Hepatocyte (in vitro differentiated cells): ENCODE measurements at regions not wholly inside any gene's neighbourhood (a gene's known extent, or its start where the extent isn't known, plus 50 kb on each side); places are given as distances from the start of the nearest gene placed in this dataset.

Experiments used
- DNase-seq: peaks from one replicate; pipeline ENCODE4 v3.0.0-alpha.2; 2016; ENCODE audit warnings: low spot score
- H2AFZ ChIP-seq: fragments of 200-600 bp; sonication (generic); 2 replicates; pipeline ENCODE4 v1.6.0; 2016; ENCODE audit warnings: antibody characterized with exemption, mild to moderate bottlenecking
- H3K27ac ChIP-seq: fragments of 200-600 bp; sonication (generic); 2 replicates; pipeline ENCODE4 v1.5.1; 2016; ENCODE audit warnings: mild to moderate bottlenecking
- H3K27me3 ChIP-seq: fragments of 200-600 bp; sonication (generic); 2 replicates; pipeline ENCODE4 v1.6.1; 2016
- H3K36me3 ChIP-seq: fragments of 200-600 bp; sonication (generic); replicated peaks from 2 replicates; pipeline ENCODE4 v1.5.1; 2016; ENCODE audit warnings: low read depth; ENCODE audit not compliant: insufficient read depth
- H3K4me1 ChIP-seq: fragments of 200-600 bp; sonication (generic); 2 replicates; pipeline ENCODE4 v1.5.1; 2016; ENCODE audit warnings: mild to moderate bottlenecking, moderate library complexity; ENCODE audit not compliant: insufficient read depth
- H3K4me2 ChIP-seq: fragments of 200-600 bp; sonication (generic); 2 replicates; pipeline ENCODE4 v1.6.0; 2016
- H3K4me3 ChIP-seq: fragments of 200-600 bp; sonication (generic); 2 replicates; pipeline ENCODE4 v1.5.1; 2016; ENCODE audit warnings: mild to moderate bottlenecking
- H3K79me2 ChIP-seq: fragments of 200-600 bp; sonication (generic); 2 replicates; pipeline ENCODE4 v1.6.0; 2017; ENCODE audit warnings: mild to moderate bottlenecking
- H3K9me2 ChIP-seq: fragments of 200-600 bp; sonication (generic); replicated peaks from 2 replicates; pipeline ENCODE4 v1.6.0; 2017; ENCODE audit warnings: mild to moderate bottlenecking; ENCODE audit not compliant: insufficient read depth
- H3K9me3 ChIP-seq: fragments of 200-600 bp; sonication (generic); 2 replicates; pipeline ENCODE4 v1.5.1; 2016; ENCODE audit warnings: low read depth, mild to moderate bottlenecking
- H4K20me1 ChIP-seq: fragments of 200-600 bp; sonication (generic); 2 replicates; pipeline ENCODE4 v1.6.0; 2016; ENCODE audit warnings: mild to moderate bottlenecking; ENCODE audit not compliant: insufficient read depth, poor library complexity, severe bottlenecking
- CTCF ChIP-seq: fragments of 200-600 bp; sonication (generic); IDR thresholded peaks from 2 replicates; pipeline ENCODE4 v1.5.1; 2016; ENCODE audit warnings: antibody characterized with exemption, mild to moderate bottlenecking; ENCODE audit not compliant: poor library complexity
- EZH2 ChIP-seq: fragments of 200-600 bp; sonication (generic); IDR thresholded peaks from 2 replicates; pipeline ENCODE4 v1.6.1; 2016; ENCODE audit warnings: antibody characterized with exemption, mild to moderate bottlenecking, borderline replicate concordance
- EZH2phosphoT487 ChIP-seq: fragments of 200-600 bp; sonication (generic); IDR thresholded peaks from one replicate; pipeline ENCODE4 v1.6.1; 2018; ENCODE audit warnings: antibody characterized with exemption, mild to moderate bottlenecking, low read depth, moderate library complexity; ENCODE audit not compliant: unreplicated experiment, severe bottlenecking
- WGBS: methylation state at CpG from one replicate; pipeline ENCODE4 v1.1.6; 2016; ENCODE audit warnings: low lambda C conversion rate; ENCODE audit errors: missing lambda C conversion rate; 5-methylcytosine and 5-hydroxymethylcytosine counted together

- no peak for DNase-seq
- H4K20me1 ChIP-seq: no peaks in the 10 kb centered on the region
- TF ChIP-seq EZH2phosphoT487 (no peak), CTCF (no peak), EZH2 (no peak)
- H2AFZ ChIP-seq: no peak overlapping the region
- no peak overlapping the region for H3K4me2 ChIP-seq
- H3K4me3 ChIP-seq: no peak overlapping the region
- no peaks in the 10 kb centered on the region for H3K4me1 ChIP-seq
- no peaks in the 10 kb centered on the region for H3K27me3 ChIP-seq
- WGBS: 40% methylated on average over 3 of the region's 3 CpGs
- H3K79me2 ChIP-seq: no peaks in the 10 kb centered on the region
- H3K27ac ChIP-seq: no peak overlapping the region
- no peaks in the 10 kb centered on the region for H3K9me2 ChIP-seq
- no peaks in the 10 kb centered on the region for H3K9me3 ChIP-seq
- no peaks in the 10 kb centered on the region for H3K36me3 ChIP-seq
Observed at GRCh38 chr11:23490557-23491235, 630.4 kb upstream of the CCDC179 start.

DNA sequence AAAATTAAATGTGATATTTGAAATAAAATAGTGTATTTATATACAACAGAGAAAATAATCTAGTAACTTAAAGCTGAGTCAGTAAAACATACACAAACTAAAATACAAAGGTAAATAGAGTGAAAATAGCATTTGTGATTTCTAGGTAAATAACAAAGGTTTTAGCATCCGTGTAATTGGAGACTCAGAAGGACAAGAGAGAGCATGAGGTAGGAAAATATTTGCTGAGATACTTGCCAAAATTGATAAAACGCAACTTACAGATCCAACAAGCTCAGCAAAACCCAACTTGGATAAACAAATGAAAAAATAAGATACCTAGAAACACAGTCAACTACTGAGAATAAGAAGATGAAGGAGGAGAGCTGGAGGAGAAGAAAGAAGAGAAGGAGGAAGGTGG is 634.7 kb upstream of the CCDC179 start:
- 71% methylated on average over 2 of the region's 2 CpGs for WGBS
- Histone ChIP-seq H4K20me1 (no peaks in the 10 kb centered on the region), H3K9me3 (no peaks in the 10 kb centered on the region), H3K9me2 (no peaks in the 10 kb centered on the region), H2AFZ (no peak overlapping the region), H3K79me2 (no peaks in the 10 kb centered on the region), H3K4me1 (no peaks in the 10 kb centered on the region), H3K27ac (no peak overlapping the region), H3K36me3 (no peaks in the 10 kb centered on the region), H3K4me3 (no peak overlapping the region), H3K27me3 (no peaks in the 10 kb centered on the region), H3K4me2 (no peak overlapping the region)
- DNase-seq: no peak
- TF ChIP-seq EZH2 (no peak), CTCF (no peak), EZH2phosphoT487 (no peak)

- H3K27me3 ChIP-seq: no peaks in the 10 kb centered on the region
Observed at GRCh38 chr11:23496340-23496739, 636.1 kb upstream of the CCDC179 start.

More at GRCh38 chr11:23496340-23496739, 636.1 kb upstream of the CCDC179 start:
- no peak for TF ChIP-seq EZH2
- no peak for TF ChIP-seq EZH2phosphoT487
- TF ChIP-seq CTCF: no peak
- Histone ChIP-seq H3K4me3 (no peak overlapping the region), H3K9me3 (no peaks in the 10 kb centered on the region), H2AFZ (no peak overlapping the region), H3K4me1 (no peaks in the 10 kb centered on the region), H3K36me3 (no peaks in the 10 kb centered on the region), H3K4me2 (no peak overlapping the region), H3K9me2 (no peaks in the 10 kb centered on the region), H4K20me1 (no peaks in the 10 kb centered on the region), H3K27ac (no peak overlapping the region), H3K79me2 (no peaks in the 10 kb centered on the region)
- WGBS: 89% methylated on average over 6 of the region's 6 CpGs
- no peak for DNase-seq
